Right atrium auricular region (tissue), 2 donors: ENCODE measurements at regions not wholly inside any gene's neighbourhood (a gene's known extent, or its start where the extent isn't known, plus 50 kb on each side); places are given as distances from the start of the nearest gene placed in this dataset.

ENCODE experiments used
- DNase-seq: peaks from one replicate; pipeline ENCODE4 v3.0.0-alpha.2; 2019; ENCODE audit warnings: low spot score
- H3K27ac ChIP-seq, 2 donors: fragments of 200-600 bp; sonication (generic); 1 replicate in 1 of 2; 2 replicates in 1 of 2; pipeline ENCODE4 v1.5.1; 2016 to 2019
- H3K27me3 ChIP-seq, 2 donors: fragments of 200-600 bp; sonication (generic); one replicate each; pipeline versions ENCODE4 v1.5.1 to v1.6.0; 2017 to 2019
- H3K36me3 ChIP-seq: fragments of 200-600 bp; sonication (generic); one replicate; pipeline ENCODE4 v1.5.1; 2016
- H3K4me1 ChIP-seq, 2 donors: fragments of 200-600 bp; sonication (generic); one replicate each; pipeline versions ENCODE4 v1.5.1 to v1.6.0; 2017 to 2019
- H3K4me3 ChIP-seq, 2 donors: fragments of 200-600 bp; sonication (generic); 1 replicate in 1 of 2; 2 replicates in 1 of 2; pipeline ENCODE4 v1.5.1; 2017 to 2019; ENCODE audit warnings: mild to moderate bottlenecking in 1 of 2, moderate library complexity in 1 of 2
- H3K9me3 ChIP-seq, 2 donors: fragments of 200-600 bp; sonication (generic); one replicate each; pipeline ENCODE4 v1.5.1; 2019
- CTCF ChIP-seq, 2 donors: fragments of 200-600 bp; sonication (generic); IDR thresholded peaks; one replicate each; pipeline ENCODE4 v1.5.1; 2019; ENCODE audit warnings: antibody characterized with exemption in 2 of 2

DNA sequence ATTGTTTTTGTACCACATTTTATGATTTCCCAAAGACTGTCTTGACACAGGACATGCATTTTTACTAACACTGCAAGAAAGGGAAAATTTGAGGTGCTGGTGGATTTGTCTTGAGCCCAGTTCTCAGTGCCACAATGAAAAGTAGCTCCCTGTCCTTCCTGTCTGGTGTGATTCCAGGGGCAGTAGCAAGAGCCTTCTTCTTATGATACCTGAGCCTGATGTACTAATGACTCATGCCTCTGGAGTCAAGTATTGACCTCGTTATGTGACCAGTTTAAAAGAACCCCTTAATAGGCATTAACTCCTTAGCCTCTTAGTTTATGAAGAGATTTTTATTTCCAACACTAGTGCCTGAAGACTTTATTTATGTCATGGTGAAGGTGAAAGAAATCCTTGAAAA lies 728.6 kb downstream of the SLC4A3 start:
- no peak for TF ChIP-seq CTCF (IDR thresholded peaks at IDR 0.05)
- no peak overlapping the region for H3K27ac ChIP-seq
- no peak for DNase-seq

GRCh38 chr2:220365023-220365422 lies 737.6 kb downstream of the SLC4A3 start:
- Histone ChIP-seq H3K4me3 (no peak overlapping the region), H3K27me3 (no peaks in the 10 kb centered on the region), H3K4me1 (peaks cover 0 to 5% of the 10 kb centered on the region in 2 donors), H3K9me3 (no peaks in the 10 kb centered on the region), H3K27ac (no peak overlapping the region), H3K36me3 (no peaks in the 10 kb centered on the region)
- DNase-seq: no peak
- no peak for TF ChIP-seq CTCF (IDR thresholded peaks at IDR 0.05)

More for the DNA sequence above, 728.6 kb downstream of the SLC4A3 start:
- Histone ChIP-seq H3K4me3 (no peak overlapping the region), H3K4me1 (no peaks in the 10 kb centered on the region), H3K36me3 (no peaks in the 10 kb centered on the region), H3K9me3 (no peaks in the 10 kb centered on the region), H3K27me3 (no peaks in the 10 kb centered on the region)

GRCh38 chr2:220366765-220367164 lies 739.3 kb downstream of the SLC4A3 start:
- no peak for TF ChIP-seq CTCF (IDR thresholded peaks at IDR 0.05)
- H3K27ac ChIP-seq: no peak overlapping the region
- no peak for DNase-seq
- no peaks in the 10 kb centered on the region for H3K27me3 ChIP-seq
- peaks cover 0 to 5% of the 10 kb centered on the region in 2 donors for H3K4me1 ChIP-seq
- no peak overlapping the region for H3K4me3 ChIP-seq
- H3K9me3 ChIP-seq: no peaks in the 10 kb centered on the region
- no peaks in the 10 kb centered on the region for H3K36me3 ChIP-seq

GRCh38 chr2:220370764-220371163 lies 743.3 kb downstream of the SLC4A3 start:
- no peak for DNase-seq
- Histone ChIP-seq H3K27me3 (no peaks in the 10 kb centered on the region), H3K27ac (no peak overlapping the region), H3K4me3 (no peak overlapping the region), H3K4me1 (no peaks in the 10 kb centered on the region), H3K36me3 (no peaks in the 10 kb centered on the region), H3K9me3 (no peaks in the 10 kb centered on the region)
- no peak for TF ChIP-seq CTCF (IDR thresholded peaks at IDR 0.05)

- Histone ChIP-seq H3K27me3 (no peaks in the 10 kb centered on the region), H3K4me3 (no peak overlapping the region), H3K4me1 (no peaks in the 10 kb centered on the region), H3K36me3 (no peaks in the 10 kb centered on the region), H3K27ac (no peak overlapping the region), H3K9me3 (no peaks in the 10 kb centered on the region)
- TF ChIP-seq CTCF (IDR thresholded peaks at IDR 0.05): no peak
- DNase-seq: no peak
These were observed 743.8 kb downstream of the SLC4A3 start for GRCh38 chr2:220371211-220371610.

GRCh38 chr2:220373878-220374277 lies 746.4 kb downstream of the SLC4A3 start:
- Histone ChIP-seq H3K36me3 (no peaks in the 10 kb centered on the region), H3K9me3 (no peaks in the 10 kb centered on the region), H3K27me3 (no peaks in the 10 kb centered on the region), H3K4me1 (no peaks in the 10 kb centered on the region), H3K27ac (no peak overlapping the region), H3K4me3 (no peak overlapping the region)
- no peak for DNase-seq
- TF ChIP-seq CTCF (IDR thresholded peaks at IDR 0.05): no peak
